Forelimb muscle (tissue), 1 donor: ENCODE measurements at regions not wholly inside any gene's neighbourhood (a gene's known extent, or its start where the extent isn't known, plus 50 kb on each side); places are given as distances from the start of the nearest gene placed in this dataset.
A peak's percentile ranks its signal among the peaks of the same experiment; 100 is the strongest.

ENCODE experiments used
- DNase-seq: peaks from one replicate; pipeline ENCODE4 v3.0.0-alpha.2; 2013; ENCODE audit warnings: low read depth

GRCh38 chr18:28637897-28638296 is 461.0 kb upstream of the CDH2 start:
- DNase-seq = no peak

DNA sequence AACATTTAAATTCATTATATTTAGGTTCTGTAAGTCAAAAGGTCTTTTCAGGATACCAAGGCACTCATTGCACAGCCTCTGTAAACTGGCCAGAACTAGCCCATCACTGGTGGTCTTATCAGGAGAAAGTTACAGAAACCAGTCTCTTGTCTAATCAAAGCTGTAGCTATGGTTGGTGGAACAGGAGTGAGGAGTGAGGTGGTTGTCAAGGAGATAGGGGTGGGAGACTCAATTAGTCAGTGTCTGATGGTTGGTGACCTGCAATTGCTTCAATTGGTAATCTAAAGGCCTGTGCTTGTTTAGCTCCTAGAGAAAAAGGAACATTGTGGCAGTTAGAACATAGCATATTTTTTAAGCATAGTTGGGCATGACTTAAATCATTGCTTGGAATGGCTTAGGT is 458.6 kb upstream of the CDH2 start:
- DNase-seq = no peak

- no peak for DNase-seq
These were observed 449.8 kb upstream of the CDH2 start for GRCh38 chr18:28626756-28627155.

- DNase-seq = no peak
These were observed 431.1 kb upstream of the CDH2 start for GRCh38 chr18:28607991-28608390.

DNA sequence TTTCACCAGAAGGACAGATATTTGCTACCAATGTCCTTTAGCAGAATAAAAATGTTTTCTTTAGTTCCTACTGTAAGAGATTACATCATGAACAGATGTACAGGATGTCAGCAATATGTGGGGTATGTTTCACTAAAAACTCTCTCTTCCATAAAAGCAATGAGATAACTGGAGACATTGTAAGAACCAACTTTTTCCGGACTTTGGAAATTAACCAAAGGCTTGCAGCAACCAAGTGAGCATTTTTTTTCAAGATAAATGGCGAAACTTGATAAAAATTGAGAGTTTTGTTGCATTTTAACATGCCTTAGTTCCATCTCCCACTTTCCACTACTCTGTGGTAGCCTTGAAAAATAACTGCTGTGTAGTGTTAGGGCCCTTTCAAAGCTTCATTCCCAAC is 429.8 kb upstream of the CDH2 start:
- no peak for DNase-seq

DNA sequence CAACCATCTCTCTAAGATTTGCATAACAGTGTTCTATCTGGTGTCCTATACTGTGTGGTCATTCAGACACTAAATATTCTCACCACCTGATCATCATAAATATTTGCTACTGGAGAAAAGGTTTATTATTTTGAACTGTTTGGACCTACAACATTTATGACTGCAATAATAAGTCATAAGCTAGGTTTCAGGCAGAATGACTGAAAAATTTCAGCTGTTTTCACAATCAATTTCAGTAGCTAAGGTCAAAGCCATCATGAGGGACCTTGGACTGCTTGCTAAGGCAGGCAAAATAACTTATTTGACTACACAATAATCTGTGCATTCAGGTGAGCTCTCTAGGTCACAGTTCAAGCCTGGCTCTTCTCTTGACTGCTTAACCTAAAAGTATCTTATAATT is 425.5 kb upstream of the CDH2 start:
- no peak for DNase-seq

DNA sequence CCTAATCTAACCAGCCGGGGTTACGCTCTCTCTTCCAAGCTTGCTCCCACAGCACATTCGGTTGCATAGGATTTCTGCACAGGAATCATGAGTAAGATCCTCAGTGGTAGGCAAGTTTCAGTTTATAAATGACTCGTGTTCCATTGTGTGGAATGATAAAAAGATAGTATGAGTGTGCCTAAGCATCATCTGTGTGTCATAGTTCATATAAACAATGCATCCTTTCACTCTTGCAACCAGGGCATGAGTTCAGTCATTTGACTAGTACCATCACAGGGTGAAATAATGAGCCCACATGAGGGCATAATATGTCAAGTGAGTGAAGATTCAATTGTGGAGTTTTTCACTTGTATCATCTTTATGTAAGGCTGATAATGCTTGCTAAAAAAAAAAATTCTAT is 417.1 kb upstream of the CDH2 start:
- no peak for DNase-seq

GRCh38 chr18:28588884-28589549 is 412.1 kb upstream of the CDH2 start:
- no peak for DNase-seq

DNA sequence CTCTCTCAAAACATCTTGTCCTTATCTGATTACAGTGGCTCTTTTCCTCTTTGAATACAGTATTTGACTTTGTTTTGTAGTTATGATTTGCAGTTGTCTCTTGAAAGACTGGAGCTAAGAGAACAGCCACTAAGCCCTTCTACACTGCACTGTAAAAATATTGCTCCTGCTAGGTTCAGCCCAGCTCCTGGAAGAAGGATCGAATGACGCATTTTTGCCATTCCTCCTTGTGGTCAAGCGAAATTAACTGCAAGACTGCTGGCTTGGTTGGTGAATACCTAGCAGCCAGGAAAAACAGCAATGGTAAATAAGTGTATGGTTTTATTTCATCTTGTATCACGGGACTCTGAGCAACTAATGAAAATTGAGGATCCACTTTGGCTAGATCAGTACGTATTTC is 407.8 kb upstream of the CDH2 start:
- no peak for DNase-seq

DNA sequence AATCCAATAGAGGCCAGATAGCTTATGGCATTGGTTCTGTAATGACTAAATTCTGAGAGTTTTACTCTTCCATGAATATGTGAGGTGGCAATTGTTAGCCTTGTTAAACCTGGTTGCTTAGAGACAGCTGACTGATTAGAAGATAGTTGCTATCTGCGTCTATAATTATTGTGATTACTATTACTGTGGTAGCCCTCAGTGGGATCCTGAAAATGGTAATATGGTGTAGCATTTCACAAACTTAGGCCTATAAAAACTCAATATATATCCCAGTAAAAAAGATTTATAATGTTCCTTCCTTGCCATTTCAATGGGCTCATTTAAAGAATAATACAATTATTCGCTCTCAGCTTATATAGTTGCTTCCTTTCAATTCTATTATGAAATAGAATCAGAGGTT is 405.8 kb upstream of the CDH2 start:
- DNase-seq = no peak

GRCh38 chr18:28581521-28582071 is 404.7 kb upstream of the CDH2 start:
- peak; percentile 34 for DNase-seq

GRCh38 chr18:28576941-28577340 is 400.0 kb upstream of the CDH2 start:
- DNase-seq = no peak

DNA sequence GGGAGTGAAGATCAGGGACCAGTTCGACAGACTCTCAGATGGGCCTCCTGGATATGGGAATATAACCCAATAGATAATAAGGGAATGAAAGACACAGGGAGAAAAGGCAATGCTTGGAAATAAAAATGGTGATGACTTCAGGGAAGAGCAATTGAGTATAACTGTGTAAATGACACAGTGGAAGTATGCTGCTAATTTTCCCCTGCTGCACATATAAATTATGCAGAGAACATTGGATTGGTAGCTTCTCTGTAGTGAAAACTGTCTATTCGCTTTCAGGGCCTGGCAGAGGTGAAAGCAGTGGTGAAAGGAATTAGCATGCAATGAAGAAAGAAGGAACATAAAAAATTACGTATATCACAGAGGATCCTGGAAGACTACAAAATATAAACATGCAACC is 398.2 kb upstream of the CDH2 start:
- DNase-seq = no peak

DNA sequence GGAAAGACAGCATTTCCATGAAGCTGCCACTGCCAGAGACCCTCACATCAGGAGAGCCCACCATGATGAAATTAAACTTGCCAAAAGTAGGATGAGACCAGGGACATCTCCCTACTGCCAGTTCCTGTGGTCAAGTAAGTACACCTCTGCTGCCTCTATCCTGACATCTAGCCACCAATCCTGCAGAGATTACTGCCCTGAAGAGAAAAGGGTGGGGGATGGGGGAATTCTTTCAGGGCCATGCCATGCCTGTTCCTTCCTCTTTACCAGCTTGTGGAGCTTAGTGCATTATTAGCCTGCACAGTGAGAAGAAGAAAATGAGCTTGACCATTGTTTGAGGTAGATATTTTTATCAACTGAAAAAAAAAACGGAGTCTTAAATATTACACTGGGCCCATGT is 397.2 kb upstream of the CDH2 start:
- DNase-seq = no peak

DNA sequence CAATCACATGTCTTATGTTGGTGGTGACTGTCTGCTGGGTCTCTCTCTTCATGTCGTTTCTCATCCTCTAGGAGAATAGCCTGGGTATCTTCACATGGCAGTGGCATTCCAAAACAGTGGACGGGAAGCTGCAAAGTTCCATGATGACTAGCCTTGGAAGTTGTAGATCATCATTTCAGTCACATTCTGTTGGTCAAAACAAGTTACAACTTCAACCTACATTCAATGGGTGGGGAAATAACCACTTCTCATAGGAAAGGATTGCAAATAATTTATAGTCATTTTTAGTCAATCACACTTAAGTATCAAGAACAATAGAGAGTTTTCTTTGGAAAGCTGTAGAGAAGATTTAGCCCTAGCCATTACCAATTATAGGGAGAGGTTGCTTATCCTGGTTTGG is 395.0 kb upstream of the CDH2 start:
- no peak for DNase-seq

DNA sequence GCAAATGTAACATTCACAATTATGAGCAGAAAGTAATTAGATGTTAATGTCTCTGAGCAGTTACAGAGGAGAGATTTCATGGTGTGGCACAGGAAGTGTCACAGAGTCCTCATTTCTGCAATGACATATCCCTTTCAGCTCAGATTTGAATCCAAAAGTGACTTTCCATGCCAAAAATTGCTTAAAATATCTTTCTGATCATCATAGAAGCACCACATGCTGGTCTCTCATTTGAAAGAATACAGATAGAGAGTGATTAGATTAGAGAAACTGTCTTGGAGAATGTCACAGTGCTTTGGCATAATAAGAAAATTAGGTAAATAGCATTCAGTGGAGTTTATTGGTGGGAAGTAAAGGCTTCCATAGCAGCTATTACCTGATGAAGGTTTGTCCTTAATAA is 383.4 kb upstream of the CDH2 start:
- DNase-seq = no peak

- DNase-seq = no peak
These were observed 382.6 kb upstream of the CDH2 start for GRCh38 chr18:28559511-28559910.

DNA sequence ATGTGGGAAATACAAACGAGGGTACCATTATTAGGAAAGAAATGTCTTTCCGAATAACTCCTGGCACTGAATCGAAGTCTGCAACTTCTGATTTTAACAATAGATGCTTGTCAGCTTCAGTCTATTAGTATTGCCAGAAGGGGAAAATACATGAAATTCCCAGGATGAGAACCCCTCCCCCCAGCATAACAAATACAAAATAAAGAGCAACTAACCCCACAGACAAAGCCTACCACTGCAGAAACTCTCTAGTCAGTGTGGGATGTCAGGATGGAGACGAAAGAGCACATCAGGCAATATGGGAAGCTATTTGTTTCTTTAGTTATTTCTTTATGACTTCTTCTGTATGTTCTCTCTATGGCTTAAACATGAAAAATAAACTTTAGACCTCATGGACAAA is 365.0 kb upstream of the CDH2 start:
- DNase-seq = peak; percentile 1

GRCh38 chr18:28541276-28541930 is 364.5 kb upstream of the CDH2 start:
- no peak for DNase-seq

DNA sequence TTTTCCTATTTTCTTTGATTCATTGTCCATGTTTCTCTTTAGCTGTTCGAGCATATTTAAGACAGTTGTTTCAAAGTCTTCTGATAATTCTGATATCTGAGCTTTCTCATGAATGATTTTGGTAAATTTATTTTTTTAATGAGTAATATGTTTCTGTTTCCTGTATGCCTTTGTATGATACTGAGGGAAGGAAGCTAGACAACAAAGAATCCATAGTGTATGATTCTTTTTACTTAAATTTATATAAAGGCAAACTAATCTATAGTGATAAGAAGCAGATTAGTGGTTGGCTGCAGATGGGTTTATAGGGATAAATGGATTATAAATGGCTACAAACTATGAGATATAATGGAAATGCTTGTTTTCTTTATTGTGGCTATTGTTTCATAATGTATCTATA is 352.7 kb upstream of the CDH2 start:
- no peak for DNase-seq

GRCh38 chr18:28526196-28526595 is 349.3 kb upstream of the CDH2 start:
- no peak for DNase-seq

DNA sequence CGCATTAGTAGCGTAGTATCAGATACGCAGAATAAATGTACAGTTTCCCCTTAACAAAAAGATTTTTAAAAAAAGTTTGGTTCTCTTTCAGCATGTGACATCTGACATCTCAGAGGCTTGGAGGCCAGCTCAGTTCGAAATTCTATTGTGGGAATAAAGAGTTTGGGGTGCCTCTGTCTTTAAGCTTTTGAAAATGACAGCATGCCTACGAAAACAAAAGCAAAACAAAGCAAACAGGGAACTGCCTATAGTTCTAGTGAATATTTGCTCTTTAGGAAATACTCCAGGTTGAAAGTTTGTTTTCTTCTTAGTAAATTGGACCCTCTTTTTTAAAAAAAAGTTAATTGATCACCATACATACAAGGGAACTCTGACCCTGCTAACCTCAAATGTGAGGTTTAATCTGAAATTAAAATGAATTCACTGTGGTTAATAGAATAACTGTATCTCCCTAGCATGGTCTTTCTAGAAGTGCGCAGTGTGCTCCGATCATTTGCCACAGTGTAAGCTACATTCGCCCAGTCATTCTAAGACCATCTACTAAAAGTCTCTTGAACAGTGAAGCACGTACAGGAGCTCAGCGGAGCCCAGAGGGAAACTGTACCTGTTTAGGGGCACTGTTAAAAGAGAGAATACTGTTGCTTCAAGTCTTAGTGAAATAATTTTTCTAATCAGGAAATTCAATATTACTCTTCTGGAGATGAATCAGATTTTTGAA is 347.0 kb upstream of the CDH2 start:
- no peak for DNase-seq

GRCh38 chr18:28522236-28522635 is 345.3 kb upstream of the CDH2 start:
- DNase-seq = no peak
